D341Med (cell line): ENCODE measurements at regions not wholly inside any gene's neighbourhood (a gene's known extent, or its start where the extent isn't known, plus 50 kb on each side); places are given as distances from the start of the nearest gene placed in this dataset.
"Not testable (repeated sequence)": the region's sequence is repeated elsewhere in the genome, so short reads cannot be mapped to it uniquely, and the experiment has no call there.

ENCODE experiments used
- DNase-seq: peaks from one replicate; pipeline ENCODE4 v3.0.0; 2012; ENCODE audit warnings: low spot score

GRCh38 chr7:92915348-92915747, 79.0 kb upstream of the CDK6 start:
- no peak for DNase-seq

GRCh38 chr7:92914645-92915044, 78.3 kb upstream of the CDK6 start:
- no peak for DNase-seq

GRCh38 chr7:92913849-92914248, 77.5 kb upstream of the CDK6 start:
- no peak for DNase-seq

- DNase-seq: no peak
These were observed 74.6 kb upstream of the CDK6 start for GRCh38 chr7:92910976-92911375.

- DNase-seq: no peak
These were observed 73.5 kb upstream of the CDK6 start for GRCh38 chr7:92909686-92910475.

- DNase-seq: no peak
These were observed 68.1 kb upstream of the CDK6 start for GRCh38 chr7:92904244-92905131.

GRCh38 chr7:92898798-92899197, 62.4 kb upstream of the CDK6 start:
- no peak for DNase-seq

- not testable (repeated sequence) for DNase-seq
These were observed 58.5 kb upstream of the CDK6 start for GRCh38 chr7:92894857-92895256.

GRCh38 chr7:92889081-92889480, 52.7 kb upstream of the CDK6 start:
- DNase-seq: no peak
